CD4-positive, alpha-beta T cell treated with Interleukin-17A for 1 hour (primary cell): ENCODE measurements at regions not wholly inside any gene's neighbourhood (a gene's known extent, or its start where the extent isn't known, plus 50 kb on each side); places are given as distances from the start of the nearest gene placed in this dataset.

Experiments used
- DNase-seq: peaks from one replicate; pipeline ENCODE4 v3.0.0-alpha.2; 2020

- DNase-seq = no peak
Observed at GRCh38 chr3:152056987-152057386, 183.5 kb downstream of the SUCNR1 start.

- no peak for DNase-seq
Observed at GRCh38 chr3:152058856-152059255, 185.4 kb downstream of the SUCNR1 start.

GRCh38 chr3:152060701-152061100, 187.3 kb downstream of the SUCNR1 start:
- no peak for DNase-seq

GRCh38 chr3:152061296-152061695, 187.9 kb downstream of the SUCNR1 start:
- DNase-seq = no peak

GRCh38 chr3:152069871-152070270, 196.4 kb downstream of the SUCNR1 start:
- no peak for DNase-seq

GRCh38 chr3:152071315-152071714, 197.4 kb upstream of the MBNL1 start:
- DNase-seq = no peak

- DNase-seq = peak; percentile 55
Observed at GRCh38 chr3:152071924-152072323, 196.8 kb upstream of the MBNL1 start.

- DNase-seq = no peak
Observed at GRCh38 chr3:152073267-152073666, 195.5 kb upstream of the MBNL1 start.

GRCh38 chr3:152076148-152076547, 192.6 kb upstream of the MBNL1 start:
- DNase-seq = no peak

GRCh38 chr3:152079980-152080379, 188.7 kb upstream of the MBNL1 start:
- no peak for DNase-seq

- no peak for DNase-seq
Observed at GRCh38 chr3:152083135-152083534, 185.6 kb upstream of the MBNL1 start.

- DNase-seq = no peak
Observed at GRCh38 chr3:152084441-152085158, 184.1 kb upstream of the MBNL1 start.

GRCh38 chr3:152087153-152087552, 181.6 kb upstream of the MBNL1 start:
- DNase-seq = no peak

GRCh38 chr3:152089528-152089927, 179.2 kb upstream of the MBNL1 start:
- DNase-seq = no peak

GRCh38 chr3:152091725-152092124, 177.0 kb upstream of the MBNL1 start:
- DNase-seq = no peak

- DNase-seq = no peak
Observed at GRCh38 chr3:152093901-152094300, 174.8 kb upstream of the MBNL1 start.

GRCh38 chr3:152094406-152094805, 174.3 kb upstream of the MBNL1 start:
- no peak for DNase-seq

GRCh38 chr3:152095472-152095871, 173.3 kb upstream of the MBNL1 start:
- no peak for DNase-seq

GRCh38 chr3:152096280-152096906, 172.3 kb upstream of the MBNL1 start:
- DNase-seq = no peak

- no peak for DNase-seq
Observed at GRCh38 chr3:152097120-152097519, 171.6 kb upstream of the MBNL1 start.

GRCh38 chr3:152097770-152098169, 171.0 kb upstream of the MBNL1 start:
- DNase-seq = no peak

- DNase-seq = peak; percentile 30
Observed at GRCh38 chr3:152100491-152101132, 168.1 kb upstream of the MBNL1 start.

- DNase-seq = no peak
Observed at GRCh38 chr3:152102410-152102809, 166.3 kb upstream of the MBNL1 start.

GRCh38 chr3:152103257-152103656, 165.5 kb upstream of the MBNL1 start:
- no peak for DNase-seq
